ENCODE measurements at regions not wholly inside any gene's neighbourhood (a gene's known extent, or its start where the extent isn't known, plus 50 kb on each side); places are given as distances from the start of the nearest gene placed in this dataset.
"Not testable (repeated sequence)": the region's sequence is repeated elsewhere in the genome, so short reads cannot be mapped to it uniquely, and the experiment has no call there.

DNA sequence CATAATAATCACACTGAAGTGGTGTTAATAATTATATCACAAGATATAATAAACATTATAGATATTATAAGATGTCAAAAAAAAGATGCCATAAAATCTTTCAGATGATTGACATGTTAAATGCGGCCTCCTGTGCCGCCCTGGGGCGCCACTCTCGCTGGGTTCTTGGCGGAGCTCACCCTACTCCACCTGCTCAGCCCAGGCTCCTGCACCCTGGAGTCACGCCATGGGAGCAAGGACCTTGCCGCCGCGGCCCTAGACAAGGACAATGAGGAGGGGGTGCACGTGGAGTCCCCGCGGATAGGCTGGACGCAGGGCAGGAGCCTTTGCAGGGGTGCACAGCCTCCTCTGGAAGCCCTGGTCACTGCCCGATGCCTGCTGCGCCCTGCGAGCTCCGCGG lies 77.5 kb upstream of the ZNF337 start:
- H3K4me1 ChIP-seq (ENCODE audit: control insufficient read depth in 2 of 3, insufficient read depth in 2 of 3, low read depth in 1 of 3, low read length in 3 of 3); H3K9me3 ChIP-seq (ENCODE audit: control insufficient read depth in 2 of 3, insufficient read depth in 1 of 3, low read length in 3 of 3); H3K36me3 ChIP-seq (ENCODE audit: control insufficient read depth in 2 of 3, insufficient read depth in 3 of 3, low read length in 3 of 3); intact Hi-C loops (cut with DNase I); H3K4me3 ChIP-seq (ENCODE audit: low read length in 3 of 3); H3K9ac ChIP-seq (ENCODE audit: low read length in 3 of 3); DNase-seq; H3K27ac ChIP-seq (ENCODE audit: low read depth in 2 of 2, low read length in 2 of 2); FAIRE-seq; H3K27me3 ChIP-seq (ENCODE audit: control insufficient read depth, insufficient read depth, low read length): not testable (repeated sequence)

GRCh38 chr20:25772437-25772836 lies 75.8 kb upstream of the ZNF337 start:
- intact Hi-C loops (cut with DNase I); H3K27me3 ChIP-seq (ENCODE audit: control insufficient read depth, insufficient read depth, low read length); DNase-seq; H3K4me3 ChIP-seq (ENCODE audit: low read length in 3 of 3); FAIRE-seq; H3K4me1 ChIP-seq (ENCODE audit: control insufficient read depth in 2 of 3, insufficient read depth in 2 of 3, low read depth in 1 of 3, low read length in 3 of 3); H3K27ac ChIP-seq (ENCODE audit: low read depth in 2 of 2, low read length in 2 of 2); H3K9ac ChIP-seq (ENCODE audit: low read length in 3 of 3); H3K36me3 ChIP-seq (ENCODE audit: control insufficient read depth in 2 of 3, insufficient read depth in 3 of 3, low read length in 3 of 3); H3K9me3 ChIP-seq (ENCODE audit: control insufficient read depth in 2 of 3, insufficient read depth in 1 of 3, low read length in 3 of 3): not testable (repeated sequence)

DNA sequence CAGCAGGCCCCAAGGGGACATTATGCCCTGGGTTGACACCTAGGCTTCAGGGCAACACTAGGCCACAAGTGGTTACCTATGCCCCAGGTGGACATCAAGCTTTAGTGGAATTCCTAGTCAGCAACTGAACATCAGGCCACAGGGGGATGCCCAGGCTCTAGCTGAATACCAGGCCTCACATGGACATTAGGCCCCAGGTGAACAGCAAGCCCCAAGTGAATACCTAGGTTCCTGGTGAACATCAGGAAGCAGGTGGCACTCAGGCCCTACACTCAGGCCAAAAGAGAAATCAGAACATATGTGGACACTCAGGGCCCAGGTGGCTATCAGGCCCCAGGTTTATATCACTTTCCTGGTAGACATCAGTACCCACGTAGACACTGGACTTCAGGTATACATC lies 75.2 kb upstream of the ZNF337 start:
- not testable (repeated sequence) for FAIRE-seq

DNA sequence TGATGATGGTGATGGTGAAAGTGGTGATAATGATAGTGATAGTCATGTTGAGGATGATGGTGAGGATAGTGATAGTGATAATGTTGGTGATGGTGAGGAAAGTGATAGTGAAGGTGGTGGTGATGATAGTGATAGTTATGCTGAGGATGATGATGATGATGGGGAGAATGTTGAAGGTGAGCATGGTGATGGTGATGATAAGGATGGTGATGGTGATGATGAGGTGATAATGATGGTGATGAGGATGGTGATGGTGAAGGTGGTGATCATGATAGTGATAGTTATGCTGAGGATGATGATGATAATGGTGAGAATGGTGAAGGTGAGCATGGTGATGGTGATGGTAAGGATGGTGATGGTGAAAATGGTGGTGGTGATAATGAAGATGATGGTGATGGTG lies 64.9 kb upstream of the ZNF337 start:
- no peak overlapping the region for H3K27ac ChIP-seq (ENCODE audit: low read depth in 2 of 2, low read length in 2 of 2)
- H3K4me1 ChIP-seq (ENCODE audit: control insufficient read depth in 2 of 3, insufficient read depth in 2 of 3, low read depth in 1 of 3, low read length in 3 of 3): no peaks in the 10 kb centered on the region
- H3K4me3 ChIP-seq (ENCODE audit: low read length in 3 of 3): no peak overlapping the region
- no peaks in the 10 kb centered on the region for H3K9me3 ChIP-seq (ENCODE audit: control insufficient read depth in 2 of 3, insufficient read depth in 1 of 3, low read length in 3 of 3)
- no peak for TF ChIP-seq CTCF (IDR thresholded peaks at IDR 0.05; ENCODE audit: borderline replicate concordance, extremely low read depth, insufficient read depth)
- intact Hi-C loops (cut with DNase I): no loop called here
- DNase-seq: no peak
- no peak overlapping the region for H3K9ac ChIP-seq (ENCODE audit: low read length in 3 of 3)
- FAIRE-seq: no peak
- no peaks in the 10 kb centered on the region for H3K36me3 ChIP-seq (ENCODE audit: control insufficient read depth in 2 of 3, insufficient read depth in 3 of 3, low read length in 3 of 3)
- H3K27me3 ChIP-seq (ENCODE audit: control insufficient read depth, insufficient read depth, low read length): no peaks in the 10 kb centered on the region

More for the DNA sequence above, 75.2 kb upstream of the ZNF337 start:
- H3K27ac ChIP-seq (ENCODE audit: low read depth in 2 of 2, low read length in 2 of 2); H3K9me3 ChIP-seq (ENCODE audit: control insufficient read depth in 2 of 3, insufficient read depth in 1 of 3, low read length in 3 of 3); H3K9ac ChIP-seq (ENCODE audit: low read length in 3 of 3); H3K4me3 ChIP-seq (ENCODE audit: low read length in 3 of 3); DNase-seq; H3K36me3 ChIP-seq (ENCODE audit: control insufficient read depth in 2 of 3, insufficient read depth in 3 of 3, low read length in 3 of 3); intact Hi-C loops (cut with DNase I); H3K27me3 ChIP-seq (ENCODE audit: control insufficient read depth, insufficient read depth, low read length); H3K4me1 ChIP-seq (ENCODE audit: control insufficient read depth in 2 of 3, insufficient read depth in 2 of 3, low read depth in 1 of 3, low read length in 3 of 3): not testable (repeated sequence)

DNA sequence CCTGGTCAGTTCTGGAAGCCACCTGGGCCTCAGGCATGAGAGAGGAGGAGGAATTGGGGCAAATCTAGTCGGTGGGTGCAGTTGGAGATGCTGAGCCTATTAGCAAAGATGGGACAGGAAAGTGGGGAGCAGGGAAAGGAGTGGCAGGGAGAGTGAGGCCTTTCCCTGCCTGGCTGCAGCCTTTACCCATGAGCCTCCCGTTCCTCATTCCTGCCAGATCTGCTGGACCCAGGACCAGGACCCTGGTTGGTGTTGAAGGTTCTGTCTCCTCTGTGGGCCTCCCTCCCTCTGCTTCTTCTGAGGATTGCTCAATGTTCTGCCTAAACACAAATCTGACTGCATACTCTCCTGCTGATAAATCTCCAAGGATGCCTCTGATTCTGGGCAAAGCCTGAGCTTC lies 64.4 kb upstream of the ZNF337 start:
- H3K4me1 ChIP-seq (ENCODE audit: control insufficient read depth in 2 of 3, insufficient read depth in 2 of 3, low read depth in 1 of 3, low read length in 3 of 3); FAIRE-seq; H3K9ac ChIP-seq (ENCODE audit: low read length in 3 of 3); DNase-seq; H3K27ac ChIP-seq (ENCODE audit: low read depth in 2 of 2, low read length in 2 of 2); H3K27me3 ChIP-seq (ENCODE audit: control insufficient read depth, insufficient read depth, low read length); H3K9me3 ChIP-seq (ENCODE audit: control insufficient read depth in 2 of 3, insufficient read depth in 1 of 3, low read length in 3 of 3); H3K4me3 ChIP-seq (ENCODE audit: low read length in 3 of 3); H3K36me3 ChIP-seq (ENCODE audit: control insufficient read depth in 2 of 3, insufficient read depth in 3 of 3, low read length in 3 of 3); intact Hi-C loops (cut with DNase I): not testable (repeated sequence)
